ENCODE measurements at regions not wholly inside any gene's neighbourhood (a gene's known extent, or its start where the extent isn't known, plus 50 kb on each side); places are given as distances from the start of the nearest gene placed in this dataset.

DNA sequence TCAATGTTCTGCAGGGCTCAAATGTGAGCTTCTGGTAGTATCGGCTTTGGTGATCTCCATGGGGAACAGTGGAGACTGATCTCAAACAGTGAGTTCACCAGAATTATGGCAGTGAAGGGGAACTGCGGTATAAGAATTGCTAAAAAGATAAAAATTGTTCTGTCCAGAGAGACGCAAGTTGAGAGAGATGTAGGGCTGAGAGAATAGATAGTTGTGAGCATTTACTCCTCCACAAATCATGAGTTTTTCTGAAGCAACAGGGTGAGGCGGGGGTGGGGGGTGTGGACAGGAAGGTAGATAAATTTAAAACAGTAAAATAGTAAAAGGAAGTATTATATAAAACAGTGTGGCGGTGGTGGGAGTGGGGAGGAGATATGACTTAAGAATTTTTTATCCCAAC, 98.6 kb upstream of the NEDD9 start:
- TF ChIP-seq NFIC (IDR thresholded peaks at IDR 0.05; ENCODE audit: borderline replicate concordance) (no peak), TAF1 (IDR thresholded peaks at IDR 0.05; ENCODE audit: borderline replicate concordance, low read depth, low read length) (no peak), RFX5 (IDR thresholded peaks at IDR 0.05; ENCODE audit: low read length) (no peak), EP300 (IDR thresholded peaks at IDR 0.05; ENCODE audit: borderline replicate concordance in 1 of 2, low read depth in 1 of 2, low read length in 1 of 2) (no peak), EZH2phosphoT487 (IDR thresholded peaks at IDR 0.05; ENCODE audit: borderline replicate concordance, low read depth) (no peak)
- TF ChIP-seq, protein P1, sequence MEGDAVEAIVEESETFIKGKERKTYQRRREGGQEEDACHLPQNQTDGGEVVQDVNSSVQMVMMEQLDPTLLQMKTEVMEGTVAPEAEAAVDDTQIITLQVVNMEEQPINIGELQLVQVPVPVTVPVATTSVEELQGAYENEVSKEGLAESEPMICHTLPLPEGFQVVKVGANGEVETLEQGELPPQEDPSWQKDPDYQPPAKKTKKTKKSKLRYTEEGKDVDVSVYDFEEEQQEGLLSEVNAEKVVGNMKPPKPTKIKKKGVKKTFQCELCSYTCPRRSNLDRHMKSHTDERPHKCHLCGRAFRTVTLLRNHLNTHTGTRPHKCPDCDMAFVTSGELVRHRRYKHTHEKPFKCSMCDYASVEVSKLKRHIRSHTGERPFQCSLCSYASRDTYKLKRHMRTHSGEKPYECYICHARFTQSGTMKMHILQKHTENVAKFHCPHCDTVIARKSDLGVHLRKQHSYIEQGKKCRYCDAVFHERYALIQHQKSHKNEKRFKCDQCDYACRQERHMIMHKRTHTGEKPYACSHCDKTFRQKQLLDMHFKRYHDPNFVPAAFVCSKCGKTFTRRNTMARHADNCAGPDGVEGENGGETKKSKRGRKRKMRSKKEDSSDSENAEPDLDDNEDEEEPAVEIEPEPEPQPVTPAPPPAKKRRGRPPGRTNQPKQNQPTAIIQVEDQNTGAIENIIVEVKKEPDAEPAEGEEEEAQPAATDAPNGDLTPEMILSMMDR (IDR thresholded peaks at IDR 0.05), result no peak
- TF ChIP-seq, protein P2, sequence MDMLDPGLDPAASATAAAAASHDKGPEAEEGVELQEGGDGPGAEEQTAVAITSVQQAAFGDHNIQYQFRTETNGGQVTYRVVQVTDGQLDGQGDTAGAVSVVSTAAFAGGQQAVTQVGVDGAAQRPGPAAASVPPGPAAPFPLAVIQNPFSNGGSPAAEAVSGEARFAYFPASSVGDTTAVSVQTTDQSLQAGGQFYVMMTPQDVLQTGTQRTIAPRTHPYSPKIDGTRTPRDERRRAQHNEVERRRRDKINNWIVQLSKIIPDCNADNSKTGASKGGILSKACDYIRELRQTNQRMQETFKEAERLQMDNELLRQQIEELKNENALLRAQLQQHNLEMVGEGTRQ (IDR thresholded peaks at IDR 0.05; ENCODE audit: borderline replicate concordance, low read depth, low read length), result no peak
